Transverse colon (tissue), 3 donors: ENCODE measurements at regions not wholly inside any gene's neighbourhood (a gene's known extent, or its start where the extent isn't known, plus 50 kb on each side); places are given as distances from the start of the nearest gene placed in this dataset.

Experiments
- CTCF ChIP-seq, 5 experiments: fragments of 200-600 bp in 3 of 5; fragments of 450-650 bp in 2 of 5; sonication (generic) in 3 of 5; IDR thresholded peaks; 1 replicate in 2 of 5; 2 replicates in 3 of 5; pipeline ENCODE4 v1.5.1; 2016 to 2017; ENCODE audit warnings: antibody characterized with exemption in 5 of 5, inconsistent platforms in 3 of 5, mild to moderate bottlenecking in 2 of 5, moderate library complexity in 1 of 5
- EP300 ChIP-seq: sonication (generic); formaldehyde crosslinking; IDR thresholded peaks from one replicate; pipeline ENCODE4 v1.6.1; 2017; ENCODE audit warnings: antibody characterized with exemption, low read depth
- POLR2A ChIP-seq: fragments of 450-650 bp; IDR thresholded peaks from one replicate; pipeline ENCODE4 v1.6.1; 2016; ENCODE audit warnings: antibody characterized with exemption, mild to moderate bottlenecking, moderate library complexity

- TF ChIP-seq CTCF (IDR thresholded peaks at IDR 0.05) (no peak), POLR2A (no peak), EP300 (no peak)
These were observed 146.8 kb downstream of the CDC5L start for GRCh38 chr6:44534291-44534690.
